ENCODE measurements at regions not wholly inside any gene's neighbourhood (a gene's known extent, or its start where the extent isn't known, plus 50 kb on each side); places are given as distances from the start of the nearest gene placed in this dataset.

DNA sequence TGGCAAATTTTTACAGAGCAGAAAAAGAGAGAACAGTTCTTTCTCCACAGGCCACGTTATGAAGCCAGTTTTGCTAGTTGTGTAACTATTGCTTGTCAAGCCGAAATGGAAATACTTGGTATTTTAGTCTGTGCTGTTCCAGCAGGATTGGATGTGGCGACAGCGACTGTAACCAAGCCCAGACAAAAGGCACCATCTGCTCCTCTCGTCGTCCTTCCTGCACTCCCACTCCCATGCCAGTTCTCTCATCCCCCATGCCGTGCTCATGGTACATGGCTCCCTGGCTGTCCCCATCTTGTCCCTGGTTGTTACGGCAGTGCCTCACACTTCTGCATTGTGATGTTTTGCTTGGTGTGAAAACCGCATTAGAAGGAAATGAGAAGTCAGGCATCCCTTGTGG is 185.7 kb upstream of the FZD8 start:
- TF ChIP-seq, protein P1, sequence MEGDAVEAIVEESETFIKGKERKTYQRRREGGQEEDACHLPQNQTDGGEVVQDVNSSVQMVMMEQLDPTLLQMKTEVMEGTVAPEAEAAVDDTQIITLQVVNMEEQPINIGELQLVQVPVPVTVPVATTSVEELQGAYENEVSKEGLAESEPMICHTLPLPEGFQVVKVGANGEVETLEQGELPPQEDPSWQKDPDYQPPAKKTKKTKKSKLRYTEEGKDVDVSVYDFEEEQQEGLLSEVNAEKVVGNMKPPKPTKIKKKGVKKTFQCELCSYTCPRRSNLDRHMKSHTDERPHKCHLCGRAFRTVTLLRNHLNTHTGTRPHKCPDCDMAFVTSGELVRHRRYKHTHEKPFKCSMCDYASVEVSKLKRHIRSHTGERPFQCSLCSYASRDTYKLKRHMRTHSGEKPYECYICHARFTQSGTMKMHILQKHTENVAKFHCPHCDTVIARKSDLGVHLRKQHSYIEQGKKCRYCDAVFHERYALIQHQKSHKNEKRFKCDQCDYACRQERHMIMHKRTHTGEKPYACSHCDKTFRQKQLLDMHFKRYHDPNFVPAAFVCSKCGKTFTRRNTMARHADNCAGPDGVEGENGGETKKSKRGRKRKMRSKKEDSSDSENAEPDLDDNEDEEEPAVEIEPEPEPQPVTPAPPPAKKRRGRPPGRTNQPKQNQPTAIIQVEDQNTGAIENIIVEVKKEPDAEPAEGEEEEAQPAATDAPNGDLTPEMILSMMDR (IDR thresholded peaks at IDR 0.05) = no peak

DNA sequence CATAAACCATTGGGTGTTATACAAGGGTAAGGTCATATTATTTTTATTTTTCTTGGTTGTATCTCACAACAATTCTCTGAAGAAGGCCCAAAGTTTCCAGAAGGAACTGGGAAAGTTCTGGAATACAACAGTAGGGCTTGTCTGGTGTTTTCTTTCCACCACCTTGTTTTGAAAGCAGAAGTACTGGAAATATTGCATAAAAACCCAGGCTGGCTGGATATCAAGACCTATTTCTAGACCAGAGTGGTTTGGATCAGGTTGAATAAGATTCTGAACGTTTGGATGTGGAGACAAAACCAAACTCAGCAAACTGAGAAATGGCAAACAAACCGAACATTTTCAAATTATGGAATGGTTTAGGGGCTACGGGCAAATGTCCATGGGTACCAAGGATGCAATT is 182.6 kb upstream of the FZD8 start:
- Histone ChIP-seq H3K27ac (no peak overlapping the region), H3K36me3 (ENCODE audit: control insufficient read depth, insufficient read depth, low read length) (no peaks in the 10 kb centered on the region), H3K9me3 (ENCODE audit: control insufficient read depth, low read length) (no peaks in the 10 kb centered on the region), H3K27me3 (ENCODE audit: control insufficient read depth, insufficient read depth, low read length) (no peaks in the 10 kb centered on the region), H3K4me1 (peaks cover 21% of the 10 kb centered on the region), H3K9ac (no peak overlapping the region), H3K4me2 (ENCODE audit: low read length) (no peak overlapping the region), H2AFZ (no peak overlapping the region), H3K4me3 (ENCODE audit: low read depth, low read length) (no peak overlapping the region), H3K79me2 (no peaks in the 10 kb centered on the region)
- TF ChIP-seq, protein P1 (IDR thresholded peaks at IDR 0.05) = no peak

More for the DNA sequence above, 185.7 kb upstream of the FZD8 start:
- H3K4me1 ChIP-seq = no peaks in the 10 kb centered on the region
- no peaks in the 10 kb centered on the region for H3K27me3 ChIP-seq (ENCODE audit: control insufficient read depth, insufficient read depth, low read length)
- no peak overlapping the region for H3K4me2 ChIP-seq (ENCODE audit: low read length)
- no peak overlapping the region for H3K4me3 ChIP-seq (ENCODE audit: low read depth, low read length)
- no peaks in the 10 kb centered on the region for H3K36me3 ChIP-seq (ENCODE audit: control insufficient read depth, insufficient read depth, low read length)
- H3K79me2 ChIP-seq = no peaks in the 10 kb centered on the region
- no peak overlapping the region for H3K27ac ChIP-seq
- H3K9ac ChIP-seq = no peak overlapping the region
- H3K9me3 ChIP-seq (ENCODE audit: control insufficient read depth, low read length) = no peaks in the 10 kb centered on the region
- no peak overlapping the region for H2AFZ ChIP-seq

DNA sequence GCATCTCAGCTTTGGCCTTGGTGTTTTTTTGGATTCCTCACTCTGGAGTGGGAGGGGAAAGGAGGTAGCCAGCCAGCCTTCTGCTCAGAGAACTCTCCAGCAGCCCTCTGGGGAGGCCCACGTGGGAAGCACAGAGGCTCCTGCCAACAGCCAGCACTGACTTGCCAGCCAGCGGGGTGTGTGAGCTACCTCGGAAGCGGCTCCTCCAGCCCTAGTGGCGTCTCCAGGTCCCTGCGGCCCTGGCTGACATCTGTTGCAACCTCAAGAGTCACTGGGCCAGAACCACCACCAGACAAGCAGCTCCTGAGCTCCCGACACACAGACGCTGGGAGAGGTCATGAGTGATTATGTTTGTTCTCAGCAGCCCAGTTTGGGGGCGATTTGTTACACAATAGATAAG is 180.2 kb upstream of the FZD8 start:
- H2AFZ ChIP-seq = peak overlapping the region; percentile 43
- no peak overlapping the region for H3K27ac ChIP-seq
- H3K36me3 ChIP-seq (ENCODE audit: control insufficient read depth, insufficient read depth, low read length) = no peaks in the 10 kb centered on the region
- no peak overlapping the region for H3K4me2 ChIP-seq (ENCODE audit: low read length)
- no peaks in the 10 kb centered on the region for H3K9me3 ChIP-seq (ENCODE audit: control insufficient read depth, low read length)
- H3K9ac ChIP-seq = no peak overlapping the region
- H3K4me1 ChIP-seq = peaks cover 21% of the 10 kb centered on the region
- H3K79me2 ChIP-seq = no peaks in the 10 kb centered on the region
- H3K4me3 ChIP-seq (ENCODE audit: low read depth, low read length) = no peak overlapping the region
- TF ChIP-seq, protein P1 (IDR thresholded peaks at IDR 0.05) = no peak
- no peaks in the 10 kb centered on the region for H3K27me3 ChIP-seq (ENCODE audit: control insufficient read depth, insufficient read depth, low read length)

DNA sequence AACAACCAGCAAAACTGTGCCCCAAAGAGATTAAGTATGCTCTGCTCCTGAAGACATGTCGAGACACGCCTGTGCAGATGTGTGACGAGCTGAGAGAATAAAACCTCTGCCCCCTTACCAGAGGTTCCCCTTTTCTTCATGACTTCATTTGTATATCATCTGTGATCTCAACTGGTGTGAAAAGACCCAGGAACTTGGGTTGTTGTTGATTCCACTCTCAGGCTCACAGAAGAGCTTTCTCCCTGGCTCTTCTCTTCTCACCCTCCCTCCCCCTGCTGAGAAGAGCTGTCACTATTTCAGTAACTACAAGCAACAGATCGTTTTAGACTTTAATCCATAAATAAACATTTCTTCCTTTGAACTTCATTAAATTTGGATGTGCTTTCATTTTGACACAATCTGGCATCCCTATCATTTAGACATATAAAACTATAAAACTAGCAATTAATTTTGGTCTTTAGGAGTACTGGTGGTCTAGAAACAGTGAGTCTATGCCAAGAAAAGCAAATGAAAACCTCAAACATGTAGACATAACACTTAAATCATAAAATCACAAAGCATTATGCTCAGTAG is 179.3 kb upstream of the FZD8 start:
- Histone ChIP-seq H3K27ac (no peak overlapping the region), H3K4me1 (peaks cover 21% of the 10 kb centered on the region), H3K36me3 (ENCODE audit: control insufficient read depth, insufficient read depth, low read length) (no peaks in the 10 kb centered on the region)

DNA sequence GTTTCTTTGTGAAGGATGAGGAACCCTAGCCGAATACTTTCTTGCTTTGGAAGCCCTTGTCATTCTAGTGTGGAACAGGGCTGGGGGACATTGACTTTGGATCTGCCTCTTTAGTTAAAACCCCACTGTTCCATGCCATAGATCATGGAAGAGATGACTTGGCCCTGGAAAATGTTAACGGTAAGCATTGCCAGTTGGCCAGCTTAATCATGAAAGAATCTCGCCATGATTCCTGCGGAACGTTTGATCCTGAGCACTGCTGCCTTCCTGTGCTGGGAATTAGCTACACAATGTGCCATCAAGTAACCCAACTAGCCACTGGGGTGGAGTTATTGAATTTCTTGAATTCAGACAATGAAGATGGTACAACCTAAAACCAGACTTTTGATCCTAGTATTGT is 177.6 kb upstream of the FZD8 start:
- no peaks in the 10 kb centered on the region for H3K27me3 ChIP-seq (ENCODE audit: control insufficient read depth, insufficient read depth, low read length)
- H3K79me2 ChIP-seq = no peaks in the 10 kb centered on the region
- no peaks in the 10 kb centered on the region for H3K9me3 ChIP-seq (ENCODE audit: control insufficient read depth, low read length)
- H3K36me3 ChIP-seq (ENCODE audit: control insufficient read depth, insufficient read depth, low read length) = no peaks in the 10 kb centered on the region
- H3K27ac ChIP-seq = no peak overlapping the region
- no peak overlapping the region for H3K4me2 ChIP-seq (ENCODE audit: low read length)
- TF ChIP-seq, protein P1 (IDR thresholded peaks at IDR 0.05) = no peak
- H3K4me1 ChIP-seq = peaks cover 21% of the 10 kb centered on the region
- H3K4me3 ChIP-seq (ENCODE audit: low read depth, low read length) = no peak overlapping the region
- no peak overlapping the region for H3K9ac ChIP-seq
- no peak overlapping the region for H2AFZ ChIP-seq

More for the DNA sequence above, 179.3 kb upstream of the FZD8 start:
- TF ChIP-seq, protein P1 (IDR thresholded peaks at IDR 0.05) = no peak
- Histone ChIP-seq H3K4me3 (ENCODE audit: low read depth, low read length) (no peak overlapping the region), H3K27me3 (ENCODE audit: control insufficient read depth, insufficient read depth, low read length) (no peaks in the 10 kb centered on the region), H3K79me2 (no peaks in the 10 kb centered on the region), H3K9me3 (ENCODE audit: control insufficient read depth, low read length) (no peaks in the 10 kb centered on the region), H3K4me2 (ENCODE audit: low read length) (no peak overlapping the region), H2AFZ (no peak overlapping the region), H3K9ac (no peak overlapping the region)

Data from parathyroid adenoma (tissue), 2 donors.